NCI-H1436 treated with DMSO at 0.1 percent for 48 hours (cell line): ENCODE measurements at regions not wholly inside any gene's neighbourhood (a gene's known extent, or its start where the extent isn't known, plus 50 kb on each side); places are given as distances from the start of the nearest gene placed in this dataset.

Source experiments
- DNase-seq: peaks from one replicate; lab custom pipeline; 2025; lab: John Stamatoyannopoulos, UW

DNA sequence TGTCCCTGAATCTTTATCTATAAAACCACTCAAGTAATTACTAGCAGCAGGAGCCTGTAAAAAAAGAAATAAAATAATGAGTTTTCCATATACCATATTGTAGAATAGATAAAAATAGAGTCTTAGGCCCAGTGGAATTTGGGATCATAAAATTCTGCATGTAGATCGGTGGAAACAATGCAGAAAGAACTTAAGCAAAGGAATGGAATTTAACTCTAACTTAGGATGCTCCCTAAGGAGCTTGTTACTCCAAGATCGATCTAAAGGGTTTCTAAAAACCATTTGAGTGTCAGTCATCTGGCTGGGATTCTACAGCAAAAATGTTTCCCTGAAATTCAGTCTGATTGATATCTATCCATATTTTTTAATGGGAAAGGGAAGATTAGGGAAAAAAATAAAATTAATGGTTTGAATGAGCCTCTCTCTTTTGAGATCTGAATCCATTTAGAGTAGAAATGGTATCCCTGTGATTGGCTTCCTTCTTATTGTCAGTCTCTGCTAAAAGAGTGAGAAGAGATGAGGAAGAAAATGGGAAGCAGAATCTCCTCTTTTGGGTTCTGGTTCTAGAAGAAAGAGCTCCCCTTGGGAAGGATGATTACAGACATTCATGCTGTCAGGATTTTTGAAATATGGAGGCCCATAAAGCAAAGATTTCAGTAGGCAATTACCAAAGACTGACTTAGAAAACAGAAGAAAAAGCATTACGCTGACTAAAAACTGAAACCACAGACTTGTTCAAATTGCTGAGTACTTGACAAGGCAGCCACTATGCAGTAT lies 564.3 kb upstream of the MARCKS start:
- DNase-seq = no peak

DNA sequence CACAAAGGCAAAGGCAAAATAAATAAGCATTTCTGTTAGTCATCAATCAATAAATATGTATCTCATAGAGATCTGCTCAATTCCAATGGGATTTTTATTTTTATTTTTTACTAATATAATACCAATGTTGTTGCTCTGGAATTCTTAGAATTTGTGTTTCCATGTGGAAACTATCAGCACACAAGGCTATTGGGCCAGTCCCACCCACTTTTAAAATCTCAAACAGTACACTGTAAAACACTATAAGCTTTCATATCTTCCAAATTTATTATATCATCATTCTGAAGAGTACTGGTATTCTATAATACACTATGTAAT lies 563.8 kb upstream of the MARCKS start:
- no peak for DNase-seq

DNA sequence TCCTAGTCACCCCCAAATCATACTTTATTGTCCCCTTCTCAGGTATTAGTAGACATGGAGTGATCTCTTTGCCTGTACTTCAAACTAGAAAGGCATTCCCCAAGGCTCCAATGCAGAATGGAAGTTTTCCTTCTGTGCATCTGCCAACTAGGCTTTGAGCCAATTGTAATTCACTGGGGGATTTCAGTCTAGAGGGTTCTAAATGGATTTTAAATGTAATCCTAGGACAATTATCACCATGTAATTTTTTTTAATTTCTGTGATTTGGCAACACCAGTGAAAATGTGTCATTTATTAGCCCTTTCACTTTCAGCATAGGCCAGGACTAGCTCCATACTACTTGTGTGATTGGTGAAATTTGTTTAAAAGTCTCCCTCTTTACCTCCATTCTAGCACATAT lies 557.6 kb upstream of the MARCKS start:
- DNase-seq = peak; percentile 10

DNA sequence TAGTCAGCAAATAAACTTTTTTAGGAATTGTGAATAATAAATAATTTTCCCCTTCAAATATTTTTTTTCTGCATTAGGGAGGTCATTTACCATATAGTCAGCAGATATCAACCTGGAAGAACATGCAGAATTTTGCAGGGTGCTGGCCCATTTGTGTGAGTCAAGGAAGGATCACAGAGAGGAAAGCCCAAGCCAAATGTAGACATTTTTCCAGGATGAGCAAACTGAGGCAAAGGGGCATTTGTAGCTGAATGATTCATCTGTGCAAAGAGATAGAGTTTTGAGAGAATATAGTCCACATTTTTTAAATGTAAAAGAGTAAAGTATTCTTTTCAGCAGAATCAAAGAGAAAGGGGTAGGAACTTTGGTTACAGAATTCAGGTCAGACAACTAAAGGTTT lies 555.5 kb upstream of the MARCKS start:
- no peak for DNase-seq

DNA sequence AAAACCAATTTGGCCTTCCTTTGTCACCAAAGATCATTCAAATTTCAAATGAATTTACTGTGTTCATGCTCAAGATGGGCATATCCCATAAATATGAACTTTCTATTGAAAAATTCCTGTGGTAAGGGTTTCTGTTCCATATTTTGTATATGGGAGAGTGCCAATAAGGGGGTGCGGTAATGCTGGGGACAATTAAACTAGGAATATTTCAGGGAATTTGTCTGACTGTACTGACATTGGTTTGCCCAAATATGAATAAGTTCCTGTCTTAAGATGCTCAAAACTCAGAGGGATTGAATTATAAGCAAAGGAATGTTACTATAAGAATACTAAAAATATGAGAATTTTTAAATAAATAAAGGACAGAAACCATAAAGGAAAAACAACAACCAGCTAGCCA lies 553.0 kb upstream of the MARCKS start:
- no peak for DNase-seq

DNA sequence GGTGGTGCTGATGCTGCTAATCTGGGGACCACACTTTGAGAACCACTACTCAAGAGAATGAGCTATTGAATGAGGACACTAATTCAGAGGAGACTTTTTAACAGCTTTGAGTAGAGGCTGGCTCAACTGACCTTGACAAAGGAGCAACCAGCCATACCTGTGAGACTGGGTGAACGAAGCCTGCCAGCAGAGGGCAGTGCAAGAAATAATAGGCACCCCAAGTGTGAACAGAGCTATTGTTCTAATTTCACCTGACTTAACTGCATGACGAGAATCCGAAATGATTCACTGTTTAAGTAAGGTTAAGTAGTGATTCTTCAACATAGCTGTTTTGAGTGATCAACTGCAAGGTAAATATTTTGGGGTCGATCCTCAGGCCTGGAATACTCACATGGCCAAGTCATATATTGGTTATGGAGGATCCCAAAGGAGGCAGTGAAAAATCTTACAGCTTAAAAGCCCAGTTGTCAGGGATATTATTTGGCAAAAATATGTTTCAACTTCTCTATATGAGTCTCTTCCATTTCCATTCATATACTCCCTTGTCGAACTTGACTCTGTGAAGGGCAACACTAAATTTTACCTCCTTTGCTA lies 550.5 kb upstream of the MARCKS start:
- DNase-seq = no peak

DNA sequence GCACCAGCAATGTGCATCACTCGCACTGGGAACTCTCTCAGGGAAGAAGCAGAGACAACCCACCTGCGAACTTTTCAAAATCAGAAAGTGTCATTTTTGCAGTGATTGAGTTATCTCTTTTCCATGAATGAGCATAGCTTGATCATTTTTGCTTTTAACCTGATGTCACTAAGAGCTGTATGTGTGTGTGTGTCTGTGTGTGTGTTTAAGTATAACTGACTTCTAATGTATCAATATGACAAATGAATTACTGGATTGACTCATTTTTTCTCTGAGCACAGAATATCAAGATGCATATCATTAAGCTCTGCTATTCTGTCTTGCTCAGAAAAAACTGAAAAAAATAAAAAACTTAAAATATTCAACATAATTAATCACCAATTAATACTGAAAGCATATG lies 548.9 kb upstream of the MARCKS start:
- no peak for DNase-seq

DNA sequence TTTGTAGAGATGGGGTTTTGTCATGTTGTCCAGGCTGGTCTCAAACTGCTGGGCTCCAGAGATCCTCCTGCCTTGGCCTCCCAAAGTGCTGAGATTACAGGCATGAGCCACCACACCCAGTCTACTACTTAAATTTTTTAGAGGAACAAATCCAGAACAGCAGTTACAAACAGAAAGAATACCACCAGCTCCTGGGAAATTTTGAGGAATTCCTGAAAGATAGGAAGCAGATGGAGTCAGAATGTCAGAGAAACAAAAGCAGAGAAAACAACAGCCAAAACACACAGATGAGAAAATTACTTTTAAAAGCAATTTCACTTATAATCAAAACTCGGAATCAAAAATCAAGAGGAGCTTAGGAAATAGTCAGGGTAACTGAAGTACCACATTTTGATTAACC lies 543.3 kb upstream of the MARCKS start:
- no peak for DNase-seq

DNA sequence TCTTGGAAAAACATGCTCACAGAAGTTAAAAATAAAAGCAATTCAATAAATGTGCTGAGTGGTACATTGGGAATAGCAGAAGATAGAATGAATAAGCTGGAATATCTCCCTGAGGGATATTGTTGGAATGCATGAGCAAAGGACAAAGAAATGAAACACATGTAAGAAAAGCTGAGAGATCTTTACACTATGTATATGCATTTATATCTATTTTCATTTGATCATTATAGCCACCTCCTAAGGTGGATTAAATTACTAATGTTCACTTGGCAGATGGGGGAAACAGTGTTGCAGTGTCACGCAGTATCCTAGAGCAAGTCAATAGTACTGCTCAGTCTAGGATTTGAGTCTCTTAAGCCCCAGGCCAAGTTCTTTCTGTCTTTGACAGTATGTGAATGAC lies 542.0 kb upstream of the MARCKS start:
- no peak for DNase-seq

DNA sequence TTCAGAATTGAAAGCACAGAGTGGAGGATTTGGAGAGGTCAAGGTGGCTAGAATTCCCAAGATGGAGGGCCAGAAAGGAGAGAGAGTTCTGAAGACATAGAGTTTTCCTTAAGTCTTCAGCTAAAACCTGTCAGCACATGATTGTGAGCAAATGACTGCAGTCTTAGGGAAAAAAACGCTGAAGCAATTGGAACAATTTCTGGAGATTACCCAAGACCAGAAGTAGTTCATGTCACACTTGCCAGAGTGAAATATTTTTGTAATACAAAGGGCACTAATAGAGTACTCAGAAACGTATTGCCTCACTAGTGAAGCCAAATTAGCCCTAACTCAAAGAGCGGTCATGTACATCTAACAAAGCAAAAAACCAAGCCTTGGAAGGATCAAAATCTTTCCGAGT lies 541.3 kb upstream of the MARCKS start:
- DNase-seq = no peak

DNA sequence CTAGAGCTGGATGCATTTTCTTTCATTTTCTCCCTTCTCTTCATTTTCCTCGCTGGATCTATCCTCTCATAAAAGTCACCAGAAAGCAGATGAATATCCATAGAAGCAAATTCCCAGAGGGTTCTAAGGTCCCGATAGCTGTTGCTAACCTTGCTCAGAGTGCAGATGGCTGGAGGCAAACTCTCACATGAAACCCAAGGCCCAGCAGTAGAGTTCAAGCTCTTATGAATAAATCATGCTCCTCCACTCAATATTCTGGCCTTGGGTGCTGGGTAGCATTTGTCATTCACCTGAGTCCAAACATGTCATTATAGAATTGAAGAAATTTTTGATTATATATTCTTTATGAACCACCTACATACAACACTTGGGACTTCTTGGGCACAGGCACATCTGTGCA lies 539.7 kb upstream of the MARCKS start:
- no peak for DNase-seq

DNA sequence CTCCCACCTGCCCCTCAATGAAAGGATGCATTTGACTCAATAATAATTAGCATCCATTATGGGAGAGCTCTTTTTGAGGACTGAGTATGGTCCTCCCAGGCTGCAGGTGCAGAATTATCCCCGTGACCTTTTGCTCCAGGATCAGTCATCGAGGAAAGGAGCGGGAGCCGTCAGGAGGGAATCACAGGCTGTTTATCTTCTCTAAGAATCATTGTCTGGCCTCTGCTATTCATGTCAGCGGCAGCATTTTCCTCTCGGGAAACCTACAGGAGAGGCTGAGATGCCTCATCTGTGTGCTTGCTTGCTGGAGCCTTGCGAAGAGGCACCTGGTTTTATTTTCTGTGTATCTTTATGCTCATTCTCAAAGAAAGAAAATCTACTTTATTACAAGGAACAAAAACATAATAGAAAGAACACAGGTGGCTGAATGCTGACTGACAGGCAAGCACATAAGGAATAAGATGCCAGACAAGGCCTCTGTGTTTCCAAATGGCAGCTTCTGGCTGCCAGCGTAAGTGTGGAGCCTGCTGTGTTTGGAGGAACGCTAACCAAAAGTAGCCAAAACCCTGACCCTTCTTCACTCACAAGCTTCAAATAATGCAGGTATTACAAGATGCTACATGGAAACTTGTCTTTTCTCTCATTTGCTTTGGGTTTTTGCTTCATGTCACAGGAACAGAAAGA lies 539.1 kb upstream of the MARCKS start:
- DNase-seq = peak; percentile 22

DNA sequence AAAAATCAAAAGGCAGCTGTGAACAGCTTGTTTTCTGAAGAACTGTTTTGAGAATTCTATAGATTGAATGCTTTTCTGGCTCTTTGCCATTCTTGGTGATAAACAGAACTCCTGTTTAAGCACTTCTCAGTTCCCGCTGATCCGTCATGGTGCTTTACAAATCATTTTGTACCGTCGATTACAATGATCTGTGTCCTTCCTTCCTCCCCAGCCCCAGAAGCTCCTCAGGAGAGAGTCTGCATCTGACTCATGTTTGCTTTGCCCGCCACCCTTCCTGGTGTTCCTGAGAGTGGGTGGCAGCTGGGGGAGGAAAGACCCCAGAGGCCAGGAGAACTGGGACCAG lies 538.6 kb upstream of the MARCKS start:
- DNase-seq = no peak

DNA sequence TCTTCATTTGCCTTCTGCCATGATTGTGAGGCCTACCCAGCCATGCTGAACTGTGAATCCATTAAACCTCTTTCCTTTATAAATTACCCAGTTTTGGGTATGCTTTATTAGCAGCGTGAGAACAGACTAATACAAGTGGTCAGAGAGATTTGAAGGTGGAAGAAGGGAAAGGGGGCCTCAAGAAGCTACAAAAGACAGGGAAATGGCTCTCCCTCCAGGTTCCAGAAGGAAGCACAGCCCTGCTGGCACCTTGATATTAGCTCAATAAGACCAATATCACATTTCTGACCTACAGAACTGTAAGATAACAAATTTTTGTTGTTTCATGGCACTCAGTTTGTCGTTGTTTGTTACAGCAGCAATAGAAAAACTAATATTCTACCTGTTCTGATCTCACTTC lies 536.5 kb upstream of the MARCKS start:
- no peak for DNase-seq

DNA sequence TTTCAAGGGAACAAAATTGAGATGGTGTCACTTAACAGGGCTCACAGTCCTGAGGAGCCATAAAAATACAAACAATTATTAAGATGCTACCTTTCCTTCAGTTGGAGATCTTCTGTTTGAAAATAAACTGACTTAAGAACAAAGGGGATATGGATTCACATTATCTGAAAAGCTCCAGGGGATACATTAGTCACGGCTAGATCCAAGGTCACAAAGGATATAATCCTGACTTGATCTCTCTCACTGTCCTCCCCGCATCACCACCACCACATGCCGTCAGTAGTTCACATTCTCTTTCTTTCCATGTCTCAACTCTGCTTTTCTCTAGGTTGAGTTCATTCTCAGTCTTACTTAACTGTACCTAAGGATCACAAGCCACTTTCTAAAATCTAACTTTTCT lies 530.4 kb upstream of the MARCKS start:
- DNase-seq = no peak

DNA sequence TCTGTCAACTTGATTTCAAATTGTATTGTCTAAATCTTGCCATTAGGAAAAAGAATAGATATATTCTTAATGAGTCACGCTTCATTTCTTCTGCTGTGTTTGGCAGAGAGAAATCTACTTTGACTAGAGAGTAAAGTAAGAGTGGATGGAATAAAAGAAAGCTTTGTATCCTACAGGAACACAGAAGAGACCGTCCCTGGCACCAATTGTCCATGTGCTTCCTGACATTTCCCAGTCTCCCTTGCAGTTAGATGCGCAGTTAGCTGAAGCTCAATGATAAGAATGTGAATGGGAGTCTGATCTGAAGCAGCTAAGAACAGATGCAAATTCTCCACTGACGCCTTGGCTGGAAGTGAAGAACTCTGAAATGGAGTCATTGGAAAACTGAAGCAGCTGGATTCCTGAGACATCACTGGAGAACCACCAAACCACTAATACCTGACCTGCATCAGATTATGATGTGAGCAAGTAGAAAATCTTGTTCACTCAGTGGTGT lies 528.2 kb upstream of the MARCKS start:
- DNase-seq = no peak

DNA sequence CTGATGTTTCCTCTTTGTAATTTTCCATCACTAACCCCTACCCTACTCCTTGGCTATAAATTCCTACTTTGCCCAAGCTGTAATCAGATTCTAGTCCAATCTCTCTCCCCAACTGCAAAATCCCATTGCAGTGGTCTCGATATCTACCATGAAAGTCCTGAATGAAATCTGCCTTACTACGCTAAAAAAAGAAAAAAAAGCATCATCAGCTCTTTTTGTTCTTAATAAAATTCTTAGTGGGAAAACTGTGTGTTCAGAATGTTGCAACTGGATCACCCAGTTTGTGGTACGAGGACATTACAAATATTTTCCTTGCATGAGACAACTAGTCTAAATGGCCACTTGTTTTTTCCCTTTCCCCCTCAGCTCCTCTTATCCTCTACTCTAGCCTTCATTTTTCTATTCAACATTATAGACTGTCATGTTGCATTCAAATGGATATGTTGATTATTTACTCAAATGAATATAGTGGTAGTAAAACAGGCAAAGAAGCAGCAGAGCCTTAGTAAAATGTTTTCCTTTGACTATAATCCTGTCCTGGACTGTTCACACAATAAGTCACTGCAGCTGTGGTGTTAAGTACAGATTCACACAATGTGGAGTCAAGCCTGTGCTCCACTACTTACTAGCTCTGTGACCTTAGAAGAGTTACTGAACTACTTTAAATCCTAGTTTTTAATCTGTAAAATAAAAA lies 527.1 kb upstream of the MARCKS start:
- DNase-seq = no peak

DNA sequence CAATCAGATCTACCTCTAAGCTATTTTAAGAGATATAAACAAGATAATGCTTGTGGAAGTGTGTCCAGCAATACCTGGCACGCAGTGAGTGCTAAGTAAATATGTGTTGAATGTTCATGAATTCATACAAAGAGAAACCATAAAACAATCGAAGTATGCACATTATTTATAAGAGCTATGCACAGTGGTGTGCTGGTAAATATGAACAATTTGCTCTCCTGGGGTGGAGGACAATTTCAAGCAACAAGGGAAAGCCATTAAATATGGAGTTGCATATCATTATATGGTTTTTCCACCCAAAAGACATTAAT lies 526.6 kb upstream of the MARCKS start:
- DNase-seq = no peak

DNA sequence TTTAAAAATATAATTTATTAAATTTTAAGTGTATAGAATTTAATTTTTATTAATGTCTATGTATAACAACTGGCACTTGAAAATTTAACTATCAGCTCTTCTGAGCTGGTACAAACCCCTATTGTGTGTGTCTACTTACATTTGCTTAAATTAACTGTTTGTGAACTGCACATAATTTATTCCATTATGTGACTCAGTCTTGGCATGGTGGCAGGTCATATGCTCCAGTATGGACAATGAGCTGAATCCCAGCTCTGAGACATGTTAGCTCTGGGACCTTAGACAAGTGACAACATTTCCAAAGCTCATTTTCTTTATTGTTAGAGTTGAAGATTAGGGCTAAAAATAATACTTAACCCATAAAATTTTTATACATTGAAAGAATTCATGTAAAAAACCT lies 526.1 kb upstream of the MARCKS start:
- no peak for DNase-seq

DNA sequence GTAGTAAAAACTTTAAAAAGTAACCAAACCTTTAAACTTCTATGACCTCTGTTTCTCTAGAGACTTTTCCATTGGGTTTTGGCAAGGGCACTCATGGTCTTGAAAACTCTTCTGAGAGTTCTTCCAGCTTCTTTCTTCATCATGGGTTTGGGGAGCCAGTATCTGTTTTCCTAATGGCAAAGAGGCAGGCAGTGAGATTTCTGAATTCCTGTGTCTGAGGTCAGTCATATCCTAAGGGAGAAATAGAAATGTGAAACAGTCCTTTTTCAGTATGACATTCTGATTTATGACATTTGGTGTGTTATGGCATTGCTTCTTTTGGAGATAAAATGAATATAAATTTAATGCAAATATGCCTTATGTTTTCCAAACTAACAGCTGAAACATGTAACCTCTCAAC lies 518.5 kb upstream of the MARCKS start:
- DNase-seq = no peak

DNA sequence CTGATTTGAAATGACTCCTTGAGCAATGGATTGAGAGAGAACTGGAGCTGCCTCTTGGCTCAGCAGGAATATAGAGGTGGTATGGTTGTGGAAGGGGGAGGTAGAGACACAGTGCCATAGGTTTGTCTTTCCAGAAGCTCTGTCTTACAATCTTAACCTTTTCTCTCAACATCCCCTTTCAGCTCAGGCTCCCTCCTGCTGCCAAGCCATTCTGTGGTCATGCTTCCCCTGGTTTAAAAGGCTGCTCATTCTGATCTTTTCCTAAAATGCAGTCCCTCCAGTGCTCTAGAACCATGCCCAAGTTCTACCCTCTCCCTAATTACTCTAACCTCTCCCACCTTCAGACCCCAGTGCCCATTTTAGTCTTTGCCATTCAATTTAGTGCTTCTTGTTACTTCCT lies 517.9 kb upstream of the MARCKS start:
- DNase-seq = no peak

DNA sequence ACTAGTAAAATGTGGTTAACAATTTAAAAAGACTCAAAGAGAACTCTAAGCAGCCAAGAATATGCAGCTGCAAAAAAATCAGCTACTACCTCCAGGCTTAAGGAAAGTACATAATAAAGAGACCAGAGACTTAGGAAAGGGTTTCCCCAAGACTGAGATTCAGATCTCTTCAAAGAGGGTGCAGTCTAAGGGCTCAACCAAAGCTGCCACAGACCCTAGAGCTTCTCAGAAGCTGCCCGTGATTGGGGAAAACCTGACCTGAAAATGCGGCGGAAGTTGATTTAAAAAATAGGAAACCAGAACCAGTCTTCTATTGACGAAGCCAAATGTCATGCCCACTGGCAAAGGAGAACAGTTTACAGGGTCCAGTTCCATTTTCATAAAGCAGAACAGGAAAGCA lies 516.8 kb upstream of the MARCKS start:
- DNase-seq = no peak

DNA sequence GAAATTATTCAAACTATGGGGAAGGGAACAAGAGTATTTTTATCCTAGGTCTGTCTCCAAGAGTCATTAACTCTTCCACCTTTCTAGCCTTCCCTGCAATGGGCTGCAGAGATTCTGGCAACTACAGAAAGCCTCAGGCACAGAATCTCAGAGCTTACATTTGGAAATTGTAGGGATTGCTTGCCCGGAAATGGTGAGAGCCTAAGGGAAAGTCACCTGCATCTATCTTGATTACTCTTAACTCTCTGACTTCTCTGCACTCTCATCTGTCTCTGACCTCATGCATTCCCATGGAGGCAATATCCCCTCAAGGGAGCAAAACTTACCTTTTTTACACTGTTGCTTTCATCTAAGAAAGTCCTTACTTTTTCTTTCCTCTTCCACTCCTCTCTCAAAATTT lies 513.2 kb upstream of the MARCKS start:
- DNase-seq = no peak
